HEK293 (cell line): ENCODE measurements at regions not wholly inside any gene's neighbourhood (a gene's known extent, or its start where the extent isn't known, plus 50 kb on each side); places are given as distances from the start of the nearest gene placed in this dataset.

Experiments
- CTCF ChIA-PET: fragments of 350-600 bp; formaldehyde crosslinking; extraction: SDS; loops from one replicate; lab custom pipeline; 2021; ENCODE audit warnings: antibody characterized with exemption; lab: Yijun Ruan, JAX
- POLR2A ChIA-PET: fragments of 300-600 bp; formaldehyde crosslinking; extraction: SDS; loops from one replicate; lab custom pipeline; 2020; ENCODE audit warnings: antibody characterized with exemption, inconsistent platforms; lab: Yijun Ruan, JAX
- H3K27ac ChIP-seq: fragments of 200-500 bp; sonication (Bioruptor generic); 2 replicates; pipeline ENCODE4 v1.5.1; 2014; ENCODE audit warnings: low read depth, low read length, control low read depth, inconsistent platforms; ENCODE audit errors: extremely low read depth
- H3K36me3 ChIP-seq, 2 experiments: fragments of 200-500 bp in 1 of 2; sonication (Bioruptor generic) in 1 of 2; 1 replicate in 1 of 2; 2 replicates in 1 of 2; pipeline ENCODE4 v1.5.1; 2014 to 2017; ENCODE audit warnings: inconsistent platforms in 2 of 2, low read length in 2 of 2; ENCODE audit not compliant: control insufficient read depth in 2 of 2, insufficient read depth in 1 of 2
- H3K4me1 ChIP-seq: fragments of 200-500 bp; sonication (Bioruptor generic); 2 replicates; pipeline ENCODE4 v1.5.1; 2014; ENCODE audit warnings: mild to moderate bottlenecking, low read length, inconsistent platforms; ENCODE audit not compliant: control insufficient read depth, insufficient read depth
- H3K4me3 ChIP-seq: 2 replicates; pipeline ENCODE4 v1.5.1; 2011; ENCODE audit warnings: low read depth, mild to moderate bottlenecking, control low read depth, low read length, moderate library complexity
- H3K9me3 ChIP-seq: fragments of 200-500 bp; sonication (Bioruptor generic); 2 replicates; pipeline ENCODE4 v1.5.1; 2014; ENCODE audit warnings: low read depth, low read length, inconsistent platforms; ENCODE audit not compliant: control insufficient read depth, insufficient read depth
- GLIS1 ChIP-seq: fragments of 450-650 bp; formaldehyde crosslinking; IDR thresholded peaks from 2 replicates; pipeline ENCODE4 v1.5.1; 2016; ENCODE audit warnings: missing biosample characterization, missing genetic modification characterization
- HIC1 ChIP-seq: fragments of 450-650 bp; formaldehyde crosslinking; IDR thresholded peaks from 2 replicates; pipeline ENCODE4 v1.5.1; 2016; ENCODE audit warnings: missing biosample characterization, missing genetic modification characterization
- OVOL3 ChIP-seq: fragments of 450-650 bp; formaldehyde crosslinking; IDR thresholded peaks from 2 replicates; pipeline ENCODE4 v1.5.1; 2016; ENCODE audit warnings: missing biosample characterization, missing genetic modification characterization
- ZBTB21 ChIP-seq: fragments of 450-650 bp; formaldehyde crosslinking; IDR thresholded peaks from 2 replicates; pipeline ENCODE4 v1.5.1; 2017; ENCODE audit warnings: missing biosample characterization, missing genetic modification characterization
- ZNF223 ChIP-seq: fragments of 450-650 bp; formaldehyde crosslinking; IDR thresholded peaks from 2 replicates; pipeline ENCODE4 v1.5.1; 2016; ENCODE audit warnings: missing biosample characterization, missing genetic modification characterization
- ZNF280C ChIP-seq: fragments of 450-650 bp; formaldehyde crosslinking; IDR thresholded peaks from 2 replicates; pipeline ENCODE4 v1.5.1; 2016; ENCODE audit warnings: missing biosample characterization, missing genetic modification characterization
- ZNF324 ChIP-seq: fragments of 450-650 bp; formaldehyde crosslinking; IDR thresholded peaks from 2 replicates; pipeline ENCODE4 v1.5.1; 2016; ENCODE audit warnings: missing biosample characterization, missing genetic modification characterization
- ZNF37A ChIP-seq: fragments of 450-650 bp; IDR thresholded peaks from 2 replicates; pipeline ENCODE4 v1.5.1; 2018; ENCODE audit warnings: missing biosample characterization, missing genetic modification characterization
- ZNF416 ChIP-seq: fragments of 450-650 bp; formaldehyde crosslinking; IDR thresholded peaks from 2 replicates; pipeline ENCODE4 v1.5.1; 2016; ENCODE audit warnings: missing biosample characterization, missing genetic modification characterization
- ZNF544 ChIP-seq: fragments of 450-650 bp; formaldehyde crosslinking; IDR thresholded peaks from 2 replicates; pipeline ENCODE4 v1.5.0; 2017; ENCODE audit warnings: missing biosample characterization, missing genetic modification characterization
- ZNF560 ChIP-seq: fragments of 450-650 bp; formaldehyde crosslinking; IDR thresholded peaks from 2 replicates; pipeline ENCODE4 v1.5.1; 2017; ENCODE audit warnings: missing biosample characterization, missing genetic modification characterization, borderline replicate concordance
- ZNF677 ChIP-seq: fragments of 450-650 bp; IDR thresholded peaks from 2 replicates; pipeline ENCODE4 v1.5.0; 2018; ENCODE audit warnings: missing biosample characterization, mild to moderate bottlenecking, missing genetic modification characterization, moderate library complexity
- ZNF777 ChIP-seq: fragments of 450-650 bp; formaldehyde crosslinking; IDR thresholded peaks from 2 replicates; pipeline ENCODE4 v1.5.1; 2017; ENCODE audit warnings: missing biosample characterization, missing genetic modification characterization, borderline replicate concordance
- ZNF830 ChIP-seq: fragments of 450-650 bp; IDR thresholded peaks from 2 replicates; pipeline ENCODE4 v1.5.0; 2018; ENCODE audit warnings: missing biosample characterization, missing genetic modification characterization, low read depth, mild to moderate bottlenecking, moderate library complexity
- ZNF837 ChIP-seq: fragments of 450-650 bp; formaldehyde crosslinking; IDR thresholded peaks from 2 replicates; pipeline ENCODE4 v1.5.1; 2016; ENCODE audit warnings: missing biosample characterization, missing genetic modification characterization
- ZSCAN23 ChIP-seq: fragments of 450-650 bp; formaldehyde crosslinking; IDR thresholded peaks from 2 replicates; pipeline ENCODE4 v1.5.1; 2016; ENCODE audit warnings: missing biosample characterization, missing genetic modification characterization
- TF ChIP-seq, protein P1 (sequence below): fragments of 450-650 bp; formaldehyde crosslinking; IDR thresholded peaks from 2 replicates; pipeline ENCODE4 v1.5.1; 2016; ENCODE audit warnings: missing biosample characterization, missing genetic modification characterization

- TF ChIP-seq ZNF280C (tag by site-specific recombination), result no peak
- TF ChIP-seq ZNF37A (tag by site-specific recombination), result no peak
- TF ChIP-seq ZNF324 (tag by site-specific recombination), result no peak
- no peak for TF ChIP-seq OVOL3 (tag by site-specific recombination)
- no peak for TF ChIP-seq ZNF777 (tag by site-specific recombination)
- no peak for TF ChIP-seq ZNF560 (tag by site-specific recombination)
- no peak for TF ChIP-seq ZNF837 (tag by site-specific recombination)
- no peak for TF ChIP-seq HIC1 (tag by site-specific recombination)
- TF ChIP-seq ZNF223, result no peak
- H3K27ac ChIP-seq, result no peak overlapping the region
- H3K36me3 ChIP-seq, result no peaks in the 10 kb centered on the region
- CTCF ChIA-PET, result interaction anchor here (0.6 kb wide), 1 partner anchor 451 kb away, joined by 6 read pairs; no protein-coding TSS in a partner anchor
- POLR2A ChIA-PET, result no interaction called here
- no peak overlapping the region for H3K4me3 ChIP-seq
- peaks cover 5% of the 10 kb centered on the region; the same call in 1 of the 2 replicates for H3K4me1 ChIP-seq
- H3K9me3 ChIP-seq, result no peaks in the 10 kb centered on the region
Measured at GRCh38 chr2:118321432-118322105, 233.3 kb downstream of the INSIG2 start.

DNA sequence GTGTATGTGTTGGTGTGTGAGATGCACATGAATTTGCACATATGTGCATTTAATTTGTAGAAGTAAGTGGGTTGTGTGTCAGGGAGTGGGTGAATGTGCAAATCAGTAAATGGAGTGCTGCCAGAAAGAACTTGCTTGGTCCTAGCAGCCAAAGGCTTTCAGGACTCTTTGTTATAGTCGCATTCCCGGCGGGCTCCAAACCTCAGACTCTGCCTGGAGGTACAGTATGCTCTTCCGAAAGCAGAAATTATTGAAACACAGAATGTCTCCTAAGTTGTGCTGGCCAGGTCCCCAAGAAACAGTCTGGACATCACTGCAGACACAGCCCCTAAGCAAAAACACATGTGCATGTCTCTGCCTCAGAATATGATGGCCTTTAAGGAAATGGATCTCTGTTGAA is 232.4 kb downstream of the INSIG2 start:
- Histone ChIP-seq H3K36me3 (no peaks in the 10 kb centered on the region), H3K4me1 (peaks cover 5% of the 10 kb centered on the region; the same call in 1 of the 2 replicates), H3K9me3 (no peaks in the 10 kb centered on the region), H3K4me3 (no peak overlapping the region), H3K27ac (no peak overlapping the region)
- TF ChIP-seq, protein P1, sequence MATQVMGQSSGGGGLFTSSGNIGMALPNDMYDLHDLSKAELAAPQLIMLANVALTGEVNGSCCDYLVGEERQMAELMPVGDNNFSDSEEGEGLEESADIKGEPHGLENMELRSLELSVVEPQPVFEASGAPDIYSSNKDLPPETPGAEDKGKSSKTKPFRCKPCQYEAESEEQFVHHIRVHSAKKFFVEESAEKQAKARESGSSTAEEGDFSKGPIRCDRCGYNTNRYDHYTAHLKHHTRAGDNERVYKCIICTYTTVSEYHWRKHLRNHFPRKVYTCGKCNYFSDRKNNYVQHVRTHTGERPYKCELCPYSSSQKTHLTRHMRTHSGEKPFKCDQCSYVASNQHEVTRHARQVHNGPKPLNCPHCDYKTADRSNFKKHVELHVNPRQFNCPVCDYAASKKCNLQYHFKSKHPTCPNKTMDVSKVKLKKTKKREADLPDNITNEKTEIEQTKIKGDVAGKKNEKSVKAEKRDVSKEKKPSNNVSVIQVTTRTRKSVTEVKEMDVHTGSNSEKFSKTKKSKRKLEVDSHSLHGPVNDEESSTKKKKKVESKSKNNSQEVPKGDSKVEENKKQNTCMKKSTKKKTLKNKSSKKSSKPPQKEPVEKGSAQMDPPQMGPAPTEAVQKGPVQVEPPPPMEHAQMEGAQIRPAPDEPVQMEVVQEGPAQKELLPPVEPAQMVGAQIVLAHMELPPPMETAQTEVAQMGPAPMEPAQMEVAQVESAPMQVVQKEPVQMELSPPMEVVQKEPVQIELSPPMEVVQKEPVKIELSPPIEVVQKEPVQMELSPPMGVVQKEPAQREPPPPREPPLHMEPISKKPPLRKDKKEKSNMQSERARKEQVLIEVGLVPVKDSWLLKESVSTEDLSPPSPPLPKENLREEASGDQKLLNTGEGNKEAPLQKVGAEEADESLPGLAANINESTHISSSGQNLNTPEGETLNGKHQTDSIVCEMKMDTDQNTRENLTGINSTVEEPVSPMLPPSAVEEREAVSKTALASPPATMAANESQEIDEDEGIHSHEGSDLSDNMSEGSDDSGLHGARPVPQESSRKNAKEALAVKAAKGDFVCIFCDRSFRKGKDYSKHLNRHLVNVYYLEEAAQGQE (tag by site-specific recombination), result no peak
- TF ChIP-seq ZSCAN23 (no peak), ZNF544 (tag by site-specific recombination) (no peak), ZNF830 (tag by site-specific recombination) (no peak), GLIS1 (tag by site-specific recombination) (no peak), ZNF677 (tag by site-specific recombination) (no peak), ZBTB21 (no peak), ZNF416 (no peak)
- POLR2A ChIA-PET, result no interaction called here
- CTCF ChIA-PET, result no interaction called here
